HG03354 (cell line): ENCODE measurements at regions not wholly inside any gene's neighbourhood (a gene's known extent, or its start where the extent isn't known, plus 50 kb on each side); places are given as distances from the start of the nearest gene placed in this dataset.
"Not testable (repeated sequence)": the region's sequence is repeated elsewhere in the genome, so short reads cannot be mapped to it uniquely, and the experiment has no call there.

Experiments used
- ATAC-seq: cut with Tn5 transposase; IDR thresholded peaks from one replicate; pipeline ENCODE4 v1.9.1; 2021; ENCODE audit warnings: mild to moderate bottlenecking; ENCODE audit not compliant: unreplicated experiment, poor library complexity, severe bottlenecking

- no peak for ATAC-seq
Measured at GRCh38 chr5:25764733-25765132, 1120.0 kb upstream of the CDH10 start.

GRCh38 chr5:25763781-25764180 lies 1119.0 kb upstream of the CDH10 start:
- ATAC-seq = no peak

- no peak for ATAC-seq
Measured at GRCh38 chr5:25754895-25755294, 1110.1 kb upstream of the CDH10 start.

GRCh38 chr5:25744908-25745307 lies 1100.1 kb upstream of the CDH10 start:
- ATAC-seq = no peak

- ATAC-seq = no peak
Measured at GRCh38 chr5:25716680-25717079, 1071.9 kb upstream of the CDH10 start.

GRCh38 chr5:25713259-25713658 lies 1068.5 kb upstream of the CDH10 start:
- ATAC-seq = no peak

GRCh38 chr5:25707093-25707492 lies 1062.3 kb upstream of the CDH10 start:
- no peak for ATAC-seq

- no peak for ATAC-seq
Measured at GRCh38 chr5:25701936-25702335, 1057.2 kb upstream of the CDH10 start.

- ATAC-seq = no peak
Measured at GRCh38 chr5:25694801-25695200, 1050.0 kb upstream of the CDH10 start.

- ATAC-seq = peak; percentile 59
Measured at GRCh38 chr5:25688156-25688555, 1043.4 kb upstream of the CDH10 start.

- ATAC-seq = no peak
Measured at GRCh38 chr5:25669645-25670401, 1025.0 kb upstream of the CDH10 start.

- no peak for ATAC-seq
Measured at GRCh38 chr5:25662610-25663009, 1017.8 kb upstream of the CDH10 start.

- ATAC-seq = not testable (repeated sequence)
Measured at GRCh38 chr5:25650316-25650715, 1005.5 kb upstream of the CDH10 start.

- ATAC-seq = no peak
Measured at GRCh38 chr5:25649628-25650265, 1005.0 kb upstream of the CDH10 start.

- ATAC-seq = no peak
Measured at GRCh38 chr5:25646421-25647341, 1001.9 kb upstream of the CDH10 start.

GRCh38 chr5:25641124-25641523 lies 996.3 kb upstream of the CDH10 start:
- ATAC-seq = no peak

GRCh38 chr5:25619273-25619672 lies 974.5 kb upstream of the CDH10 start:
- ATAC-seq = no peak

GRCh38 chr5:25618821-25619220 lies 974.0 kb upstream of the CDH10 start:
- no peak for ATAC-seq

- no peak for ATAC-seq
Measured at GRCh38 chr5:25614466-25614865, 969.7 kb upstream of the CDH10 start.

- no peak for ATAC-seq
Measured at GRCh38 chr5:25604681-25605080, 959.9 kb upstream of the CDH10 start.
